Amniotic stem cell (primary cell): ENCODE measurements at regions not wholly inside any gene's neighbourhood (a gene's known extent, or its start where the extent isn't known, plus 50 kb on each side); places are given as distances from the start of the nearest gene placed in this dataset.
"Not testable (repeated sequence)": the region's sequence is repeated elsewhere in the genome, so short reads cannot be mapped to it uniquely, and the experiment has no call there.

Source experiments
- DNase-seq: peaks from one replicate; lab custom pipeline; 2025; lab: John Stamatoyannopoulos, UW

- no peak for DNase-seq
These were observed 55.9 kb downstream of the ZBTB18 start for GRCh38 chr1:244106837-244107493.

- no peak for DNase-seq
These were observed 59.9 kb downstream of the ZBTB18 start for GRCh38 chr1:244111027-244111426.

- DNase-seq = no peak
These were observed 61.0 kb downstream of the ZBTB18 start for GRCh38 chr1:244112041-244112440.

- DNase-seq = peak; percentile 27
These were observed 61.6 kb downstream of the ZBTB18 start for GRCh38 chr1:244112636-244113035.

GRCh38 chr1:244113532-244114320 is 62.6 kb downstream of the ZBTB18 start:
- DNase-seq = peak; percentile 15

GRCh38 chr1:244114892-244115291 is 63.8 kb downstream of the ZBTB18 start:
- no peak for DNase-seq

- DNase-seq = no peak
These were observed 65.9 kb downstream of the ZBTB18 start for GRCh38 chr1:244116946-244117345.

GRCh38 chr1:244118109-244118761 is 67.2 kb downstream of the ZBTB18 start:
- DNase-seq = no peak

GRCh38 chr1:244128591-244129383 is 77.7 kb downstream of the ZBTB18 start:
- DNase-seq = no peak

- DNase-seq = no peak
These were observed 86.2 kb downstream of the ZBTB18 start for GRCh38 chr1:244137276-244137675.

GRCh38 chr1:244137725-244138124 is 86.6 kb downstream of the ZBTB18 start:
- no peak for DNase-seq

- no peak for DNase-seq
These were observed 87.3 kb downstream of the ZBTB18 start for GRCh38 chr1:244138399-244138798.

GRCh38 chr1:244139655-244140054 is 88.6 kb downstream of the ZBTB18 start:
- DNase-seq = no peak

- no peak for DNase-seq
These were observed 89.3 kb downstream of the ZBTB18 start for GRCh38 chr1:244140420-244140819.

- no peak for DNase-seq
These were observed 93.0 kb downstream of the ZBTB18 start for GRCh38 chr1:244144053-244144452.

- DNase-seq = no peak
These were observed 99.0 kb downstream of the ZBTB18 start for GRCh38 chr1:244150071-244150470.

- no peak for DNase-seq
These were observed 99.6 kb downstream of the ZBTB18 start for GRCh38 chr1:244150665-244151064.

GRCh38 chr1:244151537-244151936 is 100.5 kb downstream of the ZBTB18 start:
- no peak for DNase-seq

- DNase-seq = no peak
These were observed 103.4 kb downstream of the ZBTB18 start for GRCh38 chr1:244154508-244154871.

GRCh38 chr1:244154872-244155531 is 103.9 kb downstream of the ZBTB18 start:
- no peak for DNase-seq

- DNase-seq = no peak
These were observed 104.6 kb downstream of the ZBTB18 start for GRCh38 chr1:244155661-244156060.

GRCh38 chr1:244156617-244157016 is 105.5 kb downstream of the ZBTB18 start:
- DNase-seq = not testable (repeated sequence)
